ENCODE measurements at regions not wholly inside any gene's neighbourhood (a gene's known extent, or its start where the extent isn't known, plus 50 kb on each side); places are given as distances from the start of the nearest gene placed in this dataset.
"Not testable (repeated sequence)": the region's sequence is repeated elsewhere in the genome, so short reads cannot be mapped to it uniquely, and the experiment has no call there.

- no peak overlapping the region for H2AFZ ChIP-seq (ENCODE audit: control insufficient read depth, low read length)
- no peak for FAIRE-seq
- H4K20me1 ChIP-seq (ENCODE audit: control insufficient read depth, extremely low read depth, insufficient read depth, low read length): no peaks in the 10 kb centered on the region
- H3K36me3 ChIP-seq (ENCODE audit: control insufficient read depth in 2 of 2, extremely low read depth in 1 of 2, insufficient read depth in 2 of 2, low read length in 2 of 2): no peaks in the 10 kb centered on the region
- TF ChIP-seq EZH2 (IDR thresholded peaks at IDR 0.05; ENCODE audit: low read length) (no peak), CTCF (optimal IDR thresholded peaks at IDR 0.05 in 1 of 3, IDR thresholded peaks at IDR 0.05 in 1 of 3, conservative IDR thresholded peaks at IDR 0.05 in 1 of 3; ENCODE audit: extremely low read depth in 1 of 3, insufficient read depth in 2 of 3, low read length in 3 of 3) (no peak)
- no peak for DNase-seq (ENCODE audit: low read depth, low spot score)
- H3K4me2 ChIP-seq (ENCODE audit: control insufficient read depth, extremely low read depth, insufficient read depth, low read depth, low read length): no peak overlapping the region
- H3K4me3 ChIP-seq (ENCODE audit: control insufficient read depth in 2 of 3, extremely low read depth in 1 of 3, insufficient read depth in 2 of 3, low read depth in 1 of 3, low read length in 3 of 3): no peak overlapping the region
- no peak overlapping the region for H3K27ac ChIP-seq (ENCODE audit: control insufficient read depth, insufficient read depth, low read length)
- H3K9me1 ChIP-seq (ENCODE audit: control insufficient read depth, extremely low read depth, insufficient read depth, low read length): no peaks in the 10 kb centered on the region
- no peaks in the 10 kb centered on the region for H3K4me1 ChIP-seq (ENCODE audit: control insufficient read depth, extremely low read depth, insufficient read depth, low read length)
- H3K79me2 ChIP-seq (ENCODE audit: control insufficient read depth, insufficient read depth, low read length): no peaks in the 10 kb centered on the region
- no peaks in the 10 kb centered on the region for H3K27me3 ChIP-seq (ENCODE audit: control insufficient read depth, extremely low read depth, insufficient read depth, low read length)
- H3K9me3 ChIP-seq (ENCODE audit: control insufficient read depth, low read depth, low read length): no peaks in the 10 kb centered on the region
- H3K9ac ChIP-seq (ENCODE audit: control insufficient read depth, extremely low read depth, insufficient read depth, low read length): no peak overlapping the region
- dilution Hi-C loops (cut with MboI; ENCODE audit: extremely low pct_ligation_motif_present, low sequenced_read_pairs): no loop called here
Measured at GRCh38 chr13:87244256-87244890, 426.8 kb upstream of the SLITRK5 start.

- FAIRE-seq; H3K27me3 ChIP-seq (ENCODE audit: control insufficient read depth, extremely low read depth, insufficient read depth, low read length); H3K4me1 ChIP-seq (ENCODE audit: control insufficient read depth, extremely low read depth, insufficient read depth, low read length); H4K20me1 ChIP-seq (ENCODE audit: control insufficient read depth, extremely low read depth, insufficient read depth, low read length); H3K36me3 ChIP-seq (ENCODE audit: control insufficient read depth in 2 of 2, extremely low read depth in 1 of 2, insufficient read depth in 2 of 2, low read length in 2 of 2); H3K9ac ChIP-seq (ENCODE audit: control insufficient read depth, extremely low read depth, insufficient read depth, low read length); H3K27ac ChIP-seq (ENCODE audit: control insufficient read depth, insufficient read depth, low read length); DNase-seq (ENCODE audit: low read depth, low spot score); H3K4me3 ChIP-seq (ENCODE audit: control insufficient read depth in 2 of 3, extremely low read depth in 1 of 3, insufficient read depth in 2 of 3, low read depth in 1 of 3, low read length in 3 of 3); H2AFZ ChIP-seq (ENCODE audit: control insufficient read depth, low read length); H3K9me3 ChIP-seq (ENCODE audit: control insufficient read depth, low read depth, low read length); dilution Hi-C loops (cut with MboI; ENCODE audit: extremely low pct_ligation_motif_present, low sequenced_read_pairs); H3K79me2 ChIP-seq (ENCODE audit: control insufficient read depth, insufficient read depth, low read length); H3K4me2 ChIP-seq (ENCODE audit: control insufficient read depth, extremely low read depth, insufficient read depth, low read depth, low read length); H3K9me1 ChIP-seq (ENCODE audit: control insufficient read depth, extremely low read depth, insufficient read depth, low read length): not testable (repeated sequence)
Measured at GRCh38 chr13:87249847-87250246, 421.3 kb upstream of the SLITRK5 start.

- DNase-seq (ENCODE audit: low read depth, low spot score): no peak
- dilution Hi-C loops (cut with MboI; ENCODE audit: extremely low pct_ligation_motif_present, low sequenced_read_pairs): no loop called here
- Histone ChIP-seq H3K9ac (ENCODE audit: control insufficient read depth, extremely low read depth, insufficient read depth, low read length) (no peak overlapping the region), H3K27me3 (ENCODE audit: control insufficient read depth, extremely low read depth, insufficient read depth, low read length) (no peaks in the 10 kb centered on the region), H3K4me2 (ENCODE audit: control insufficient read depth, extremely low read depth, insufficient read depth, low read depth, low read length) (no peak overlapping the region), H3K9me3 (ENCODE audit: control insufficient read depth, low read depth, low read length) (no peaks in the 10 kb centered on the region), H3K9me1 (ENCODE audit: control insufficient read depth, extremely low read depth, insufficient read depth, low read length) (no peaks in the 10 kb centered on the region), H4K20me1 (ENCODE audit: control insufficient read depth, extremely low read depth, insufficient read depth, low read length) (no peaks in the 10 kb centered on the region), H3K4me3 (ENCODE audit: control insufficient read depth in 2 of 3, extremely low read depth in 1 of 3, insufficient read depth in 2 of 3, low read depth in 1 of 3, low read length in 3 of 3) (no peak overlapping the region), H2AFZ (ENCODE audit: control insufficient read depth, low read length) (no peak overlapping the region), H3K27ac (ENCODE audit: control insufficient read depth, insufficient read depth, low read length) (no peak overlapping the region), H3K4me1 (ENCODE audit: control insufficient read depth, extremely low read depth, insufficient read depth, low read length) (no peaks in the 10 kb centered on the region), H3K36me3 (ENCODE audit: control insufficient read depth in 2 of 2, extremely low read depth in 1 of 2, insufficient read depth in 2 of 2, low read length in 2 of 2) (no peaks in the 10 kb centered on the region), H3K79me2 (ENCODE audit: control insufficient read depth, insufficient read depth, low read length) (no peaks in the 10 kb centered on the region)
- no peak for TF ChIP-seq EZH2 (IDR thresholded peaks at IDR 0.05; ENCODE audit: low read length)
- no peak for TF ChIP-seq CTCF (optimal IDR thresholded peaks at IDR 0.05 in 1 of 3, IDR thresholded peaks at IDR 0.05 in 1 of 3, conservative IDR thresholded peaks at IDR 0.05 in 1 of 3; ENCODE audit: extremely low read depth in 1 of 3, insufficient read depth in 2 of 3, low read length in 3 of 3)
- no peak for FAIRE-seq
Measured at GRCh38 chr13:87255394-87255793, 415.8 kb upstream of the SLITRK5 start.
